C4-2B (cell line): ENCODE measurements at regions not wholly inside any gene's neighbourhood (a gene's known extent, or its start where the extent isn't known, plus 50 kb on each side); places are given as distances from the start of the nearest gene placed in this dataset.

Experiments
- ZFX ChIP-seq: fragments of 450-650 bp; IDR thresholded peaks from 2 replicates; pipeline ENCODE4 v1.6.1; 2017
- TF ChIP-seq, protein P1 (sequence below): fragments of 450-650 bp; conservative IDR thresholded peaks from 2 replicates; pipeline ENCODE4 v1.5.1; 2017; ENCODE audit warnings: mild to moderate bottlenecking

DNA sequence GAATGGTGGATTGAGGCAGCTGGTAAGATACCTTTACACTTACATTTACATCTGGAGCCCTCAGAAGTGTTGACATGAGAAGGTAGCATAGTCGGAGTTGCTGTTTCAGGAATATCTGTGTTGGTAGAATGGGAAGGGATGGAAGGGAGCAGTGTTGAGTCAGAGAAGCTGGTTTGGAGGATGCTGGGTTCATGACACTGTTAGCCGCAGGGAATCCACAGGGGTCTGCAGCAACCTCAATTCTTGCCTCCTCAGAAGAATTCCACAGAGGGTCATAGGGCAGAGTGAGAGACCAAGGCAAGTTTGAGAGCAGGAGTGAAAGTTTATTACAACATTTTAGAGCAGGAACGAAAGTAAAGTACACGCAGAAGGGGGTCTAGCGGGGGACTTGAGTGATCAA, 536.8 kb downstream of the QKI start:
- TF ChIP-seq, protein P1, sequence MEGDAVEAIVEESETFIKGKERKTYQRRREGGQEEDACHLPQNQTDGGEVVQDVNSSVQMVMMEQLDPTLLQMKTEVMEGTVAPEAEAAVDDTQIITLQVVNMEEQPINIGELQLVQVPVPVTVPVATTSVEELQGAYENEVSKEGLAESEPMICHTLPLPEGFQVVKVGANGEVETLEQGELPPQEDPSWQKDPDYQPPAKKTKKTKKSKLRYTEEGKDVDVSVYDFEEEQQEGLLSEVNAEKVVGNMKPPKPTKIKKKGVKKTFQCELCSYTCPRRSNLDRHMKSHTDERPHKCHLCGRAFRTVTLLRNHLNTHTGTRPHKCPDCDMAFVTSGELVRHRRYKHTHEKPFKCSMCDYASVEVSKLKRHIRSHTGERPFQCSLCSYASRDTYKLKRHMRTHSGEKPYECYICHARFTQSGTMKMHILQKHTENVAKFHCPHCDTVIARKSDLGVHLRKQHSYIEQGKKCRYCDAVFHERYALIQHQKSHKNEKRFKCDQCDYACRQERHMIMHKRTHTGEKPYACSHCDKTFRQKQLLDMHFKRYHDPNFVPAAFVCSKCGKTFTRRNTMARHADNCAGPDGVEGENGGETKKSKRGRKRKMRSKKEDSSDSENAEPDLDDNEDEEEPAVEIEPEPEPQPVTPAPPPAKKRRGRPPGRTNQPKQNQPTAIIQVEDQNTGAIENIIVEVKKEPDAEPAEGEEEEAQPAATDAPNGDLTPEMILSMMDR = no peak
- no peak for TF ChIP-seq ZFX
